ENCODE measurements at regions not wholly inside any gene's neighbourhood (a gene's known extent, or its start where the extent isn't known, plus 50 kb on each side); places are given as distances from the start of the nearest gene placed in this dataset.

GRCh38 chr11:38332046-38332445 is 1734.0 kb upstream of the RAG2 start:
- no peak for TF ChIP-seq CTCF (IDR thresholded peaks at IDR 0.05)
- no peak for TF ChIP-seq POLR2A (IDR thresholded peaks at IDR 0.05)
- no peak for TF ChIP-seq EP300 (IDR thresholded peaks at IDR 0.05)

All from ovary (tissue), 3 donors.